Right forelimb (tissue), 1 donor: ENCODE measurements at regions not wholly inside any gene's neighbourhood (a gene's known extent, or its start where the extent isn't known, plus 50 kb on each side); places are given as distances from the start of the nearest gene placed in this dataset.

Source experiments
- DNase-seq: peaks from one replicate; pipeline ENCODE4 v3.0.0-alpha.2; 2018

- no peak for DNase-seq
Observed at GRCh38 chr2:12221584-12221983, 475.2 kb downstream of the LPIN1 start.

GRCh38 chr2:12222554-12222953 lies 476.1 kb downstream of the LPIN1 start:
- DNase-seq, result no peak

GRCh38 chr2:12223732-12224131 lies 477.3 kb downstream of the LPIN1 start:
- DNase-seq, result no peak

GRCh38 chr2:12226653-12227052 lies 480.2 kb downstream of the LPIN1 start:
- DNase-seq, result no peak

- DNase-seq, result no peak
Observed at GRCh38 chr2:12227941-12228608, 481.6 kb downstream of the LPIN1 start.

- DNase-seq, result no peak
Observed at GRCh38 chr2:12231288-12231687, 484.9 kb downstream of the LPIN1 start.

GRCh38 chr2:12232876-12233275 lies 483.9 kb upstream of the TRIB2 start:
- no peak for DNase-seq

- no peak for DNase-seq
Observed at GRCh38 chr2:12236136-12236844, 480.4 kb upstream of the TRIB2 start.

- DNase-seq, result no peak
Observed at GRCh38 chr2:12240206-12240605, 476.5 kb upstream of the TRIB2 start.

GRCh38 chr2:12243381-12243780 lies 473.4 kb upstream of the TRIB2 start:
- DNase-seq, result no peak

- no peak for DNase-seq
Observed at GRCh38 chr2:12244070-12244469, 472.7 kb upstream of the TRIB2 start.

GRCh38 chr2:12251121-12251520 lies 465.6 kb upstream of the TRIB2 start:
- no peak for DNase-seq

GRCh38 chr2:12251749-12252148 lies 465.0 kb upstream of the TRIB2 start:
- DNase-seq, result no peak

GRCh38 chr2:12253167-12253778 lies 463.5 kb upstream of the TRIB2 start:
- DNase-seq, result no peak

GRCh38 chr2:12254280-12254860 lies 462.4 kb upstream of the TRIB2 start:
- DNase-seq, result no peak

- DNase-seq, result no peak
Observed at GRCh38 chr2:12256206-12256605, 460.5 kb upstream of the TRIB2 start.

GRCh38 chr2:12257476-12257875 lies 459.3 kb upstream of the TRIB2 start:
- DNase-seq, result no peak

GRCh38 chr2:12259493-12259892 lies 457.2 kb upstream of the TRIB2 start:
- no peak for DNase-seq

GRCh38 chr2:12261986-12262680 lies 454.6 kb upstream of the TRIB2 start:
- DNase-seq, result no peak

GRCh38 chr2:12262681-12263436 lies 453.9 kb upstream of the TRIB2 start:
- peak; percentile 48 for DNase-seq

GRCh38 chr2:12263730-12264129 lies 453.0 kb upstream of the TRIB2 start:
- no peak for DNase-seq

- no peak for DNase-seq
Observed at GRCh38 chr2:12264146-12264545, 452.6 kb upstream of the TRIB2 start.
